IMR-90 (cell line): ENCODE measurements at regions not wholly inside any gene's neighbourhood (a gene's known extent, or its start where the extent isn't known, plus 50 kb on each side); places are given as distances from the start of the nearest gene placed in this dataset.

Source experiments
- ATAC-seq: fragments of 200-7000 bp; cut with Tn5 transposase; 2 replicates; pipeline ENCODE4 v1.9.1; 2020; ENCODE audit warnings: low read depth, mild to moderate bottlenecking, moderate library complexity
- BruUV-seq: library from RNA; stranded (reverse); fragments of 400-500 nt; replicated peaks from 2 replicates; lab custom pipeline; 2021; lab: Mats Ljungman, UMichigan
- CTCF ChIA-PET: fragments of 300-600 bp; formaldehyde crosslinking; extraction: SDS; loops from one replicate; lab custom pipeline; 2021; ENCODE audit warnings: antibody characterized with exemption; lab: Yijun Ruan, JAX
- POLR2A ChIA-PET: fragments of 300-600 bp; sonication (Branson Sonifier 250); formaldehyde crosslinking; loops from one replicate; lab custom pipeline; 2022; ENCODE audit warnings: antibody characterized with exemption; ENCODE audit not compliant: unreplicated experiment; lab: Charles Lee
- DNase-seq: peaks from one replicate; pipeline ENCODE4 v3.0.0; 2013
- H2AFZ ChIP-seq: replicated peaks from 2 replicates; pipeline ENCODE3; 2013; ENCODE audit warnings: low read length, mild to moderate bottlenecking; ENCODE audit not compliant: poor library complexity
- H2AK5ac ChIP-seq: 2 replicates; pipeline ENCODE4 v1.6.1; 2013; ENCODE audit warnings: low read depth, low read length, inconsistent platforms
- H2AK9ac ChIP-seq: replicated peaks from 2 replicates; pipeline ENCODE3; 2013; ENCODE audit warnings: mild to moderate bottlenecking, low read depth, low read length, moderate library complexity; ENCODE audit not compliant: poor library complexity
- H2BK120ac ChIP-seq: 2 replicates; pipeline ENCODE4 v1.6.1; 2013; ENCODE audit warnings: low read depth, low read length, inconsistent platforms
- H2BK15ac ChIP-seq: 3 replicates; pipeline ENCODE4 v1.6.1; 2013; ENCODE audit warnings: low read depth, low read length, inconsistent platforms
- H2BK20ac ChIP-seq: 2 replicates; pipeline ENCODE4 v1.6.1; 2013; ENCODE audit warnings: low read depth, mild to moderate bottlenecking, inconsistent platforms, low read length, moderate library complexity
- H2BK5ac ChIP-seq: 2 replicates; pipeline ENCODE4 v1.6.1; 2013; ENCODE audit warnings: mild to moderate bottlenecking, low read depth, low read length, inconsistent platforms; ENCODE audit not compliant: poor library complexity, severe bottlenecking
- H3K14ac ChIP-seq: replicated peaks from 2 replicates; pipeline ENCODE4 v1.6.1; 2013; ENCODE audit warnings: low read depth, low read length, inconsistent platforms
- H3K18ac ChIP-seq: 2 replicates; pipeline ENCODE4 v1.6.1; 2013; ENCODE audit warnings: low read depth, low read length, control low read depth
- H3K23ac ChIP-seq: 2 replicates; pipeline ENCODE4 v1.6.1; 2013; ENCODE audit warnings: low read depth, low read length, inconsistent platforms
- H3K27ac ChIP-seq: 2 replicates; pipeline ENCODE4 v1.5.1; 2013; ENCODE audit warnings: mild to moderate bottlenecking, control low read depth, low read length; ENCODE audit not compliant: insufficient read depth
- H3K27me3 ChIP-seq: 2 replicates; pipeline ENCODE4 v1.6.1; 2013; ENCODE audit warnings: low read length; ENCODE audit not compliant: control insufficient read depth, insufficient read depth
- H3K36me3 ChIP-seq: 2 replicates; pipeline ENCODE4 v1.6.1; 2013; ENCODE audit warnings: low read length, mixed read lengths; ENCODE audit not compliant: control insufficient read depth, insufficient read depth
- H3K4ac ChIP-seq: 2 replicates; pipeline ENCODE4 v1.6.1; 2013; ENCODE audit warnings: low read depth, low read length, inconsistent platforms
- H3K4me1 ChIP-seq: 2 replicates; pipeline ENCODE4 v1.6.1; 2013; ENCODE audit warnings: low read length, mixed read lengths; ENCODE audit not compliant: control insufficient read depth, insufficient read depth
- H3K4me2 ChIP-seq: 2 replicates; pipeline ENCODE4 v1.6.1; 2013; ENCODE audit warnings: low read depth, mild to moderate bottlenecking, control low read depth, low read length, moderate library complexity
- H3K4me3 ChIP-seq: 2 replicates; pipeline ENCODE4 v1.5.1; 2013; ENCODE audit warnings: low read depth, mild to moderate bottlenecking, control low read depth, low read length, moderate library complexity; ENCODE audit not compliant: insufficient read depth
- H3K56ac ChIP-seq: 2 replicates; pipeline ENCODE4 v1.6.1; 2013; ENCODE audit warnings: low read length, inconsistent platforms; ENCODE audit not compliant: insufficient read depth; ENCODE audit errors: extremely low read depth
- H3K79me1 ChIP-seq, 2 experiments: 2 replicates each; pipeline ENCODE4 v1.6.1; 2013; ENCODE audit warnings: low read length in 2 of 2, inconsistent platforms in 1 of 2, low read depth in 1 of 2
- H3K9ac ChIP-seq: 2 replicates; pipeline ENCODE4 v1.6.1; 2013; ENCODE audit warnings: low read depth, low read length, control low read depth
- H3K9me1 ChIP-seq: 2 replicates; pipeline ENCODE4 v1.6.1; 2013; ENCODE audit warnings: low read length, inconsistent platforms; ENCODE audit not compliant: insufficient read depth
- H3K9me3 ChIP-seq: 2 replicates; pipeline ENCODE4 v1.6.1; 2013; ENCODE audit warnings: low read length; ENCODE audit not compliant: control insufficient read depth, insufficient read depth
- H4K20me1 ChIP-seq: 2 replicates; pipeline ENCODE4 v1.6.1; 2013; ENCODE audit warnings: low read length, inconsistent platforms; ENCODE audit not compliant: insufficient read depth
- H4K5ac ChIP-seq: 2 replicates; pipeline ENCODE4 v1.6.1; 2013; ENCODE audit warnings: mild to moderate bottlenecking, low read depth, low read length, control low read depth
- H4K8ac ChIP-seq, 2 experiments: 2 replicates each; pipeline ENCODE4 v1.6.1; 2013; ENCODE audit warnings: low read depth in 2 of 2, low read length in 2 of 2, control low read depth in 1 of 2, inconsistent platforms in 1 of 2
- H4K91ac ChIP-seq: 2 replicates; pipeline ENCODE4 v1.6.1; 2013; ENCODE audit warnings: low read depth, low read length, inconsistent platforms; ENCODE audit not compliant: insufficient read depth
- BHLHE40 ChIP-seq: fragments of 150-350 bp; IDR thresholded peaks from 2 replicates; pipeline ENCODE4 v1.6.1; 2016; ENCODE audit warnings: mild to moderate bottlenecking, low read depth, low read length
- CEBPB ChIP-seq: IDR thresholded peaks from 2 replicates; pipeline ENCODE4 v1.6.1; 2012; ENCODE audit warnings: low read depth, low read length, improper control_type of control experiment
- CHD1 ChIP-seq: IDR thresholded peaks from 2 replicates; pipeline ENCODE4 v1.6.1; 2012; ENCODE audit warnings: low read depth, low read length, improper control_type of control experiment
- CTCF ChIP-seq: conservative IDR thresholded peaks from 2 replicates; pipeline ENCODE4 v1.5.1; 2012; ENCODE audit warnings: mild to moderate bottlenecking, low read depth, low read length, improper control_type of control experiment
- ELK1 ChIP-seq: fragments of 150-350 bp; IDR thresholded peaks from 2 replicates; pipeline ENCODE4 v1.6.1; 2016; ENCODE audit warnings: low read depth, mild to moderate bottlenecking, low read length, moderate library complexity, borderline replicate concordance
- FOS ChIP-seq: fragments of 150-350 bp; IDR thresholded peaks from 2 replicates; pipeline ENCODE4 v1.6.1; 2016; ENCODE audit warnings: low read depth, low read length
- MAFK ChIP-seq: IDR thresholded peaks from 2 replicates; pipeline ENCODE4 v1.6.1; 2012; ENCODE audit warnings: low read depth, low read length, improper control_type of control experiment
- MAZ ChIP-seq: IDR thresholded peaks from 2 replicates; pipeline ENCODE4 v1.6.1; 2012; ENCODE audit warnings: low read depth, mild to moderate bottlenecking, low read length, improper control_type of control experiment, moderate library complexity, borderline replicate concordance
- MXI1 ChIP-seq: IDR thresholded peaks from 2 replicates; pipeline ENCODE4 v1.6.1; 2012; ENCODE audit warnings: low read depth, mild to moderate bottlenecking, low read length, moderate library complexity, borderline replicate concordance
- NFE2L2 ChIP-seq: fragments of 150-350 bp; IDR thresholded peaks from 2 replicates; pipeline ENCODE4 v1.6.1; 2016; ENCODE audit warnings: low read depth, mild to moderate bottlenecking, low read length
- POLR2A ChIP-seq: IDR thresholded peaks from 2 replicates; pipeline ENCODE4 v1.6.1; 2012; ENCODE audit warnings: mild to moderate bottlenecking, low read depth, low read length
- RAD21 ChIP-seq: IDR thresholded peaks from 2 replicates; pipeline ENCODE4 v1.6.1; 2012; ENCODE audit warnings: low read length, improper control_type of control experiment
- RCOR1 ChIP-seq: IDR thresholded peaks from 2 replicates; pipeline ENCODE4 v1.6.1; 2012; ENCODE audit warnings: mild to moderate bottlenecking, low read length, improper control_type of control experiment; ENCODE audit not compliant: insufficient replicate concordance
- RFX5 ChIP-seq: IDR thresholded peaks from 2 replicates; pipeline ENCODE4 v1.8.0; 2012; ENCODE audit warnings: low read depth, mild to moderate bottlenecking, low read length, moderate library complexity
- SMC3 ChIP-seq: fragments of 150-350 bp; IDR thresholded peaks from 2 replicates; pipeline ENCODE4 v1.6.1; 2016; ENCODE audit warnings: low read depth, mild to moderate bottlenecking, antibody characterized with exemption, low read length, moderate library complexity
- USF2 ChIP-seq: fragments of 150-350 bp; IDR thresholded peaks from 2 replicates; pipeline ENCODE4 v1.6.1; 2017; ENCODE audit warnings: mild to moderate bottlenecking, antibody characterized with exemption, low read length, low read depth
- WGBS, 2 experiments: methylation state at CpG; one replicate each; pipeline versions ENCODE4 v1.1.5 to v1.1.7; 2013; ENCODE audit warnings: missing lambda C conversion rate in 2 of 2; ENCODE audit not compliant: insufficient read length in 1 of 2; ENCODE audit errors: extremely low coverage in 2 of 2; 5-methylcytosine and 5-hydroxymethylcytosine counted together
- dilution Hi-C: fragments of 300-500 bp; cut with HindIII; formaldehyde crosslinking; loops from one replicate; pipeline ENCODE4 v1.14.3; 2018; ENCODE audit warnings: low sequenced_read_pairs; ENCODE audit not compliant: unreplicated experiment
- in situ Hi-C: fragments of 300-500 bp; cut with MboI; formaldehyde crosslinking; loops from 3 replicates; pipeline ENCODE4 v1.14.3; 2019; ENCODE audit warnings: low sequenced_read_pairs, inconsistent platforms, mixed read lengths
- intact Hi-C: fragments of 100-400 bp; cut with micrococcal nuclease; formaldehyde crosslinking; loops from 2 replicates; pipeline ENCODE4 v1.10.0; 2022

- Histone ChIP-seq H3K9me1 (no peaks in the 10 kb centered on the region), H4K20me1 (no peaks in the 10 kb centered on the region), H3K27me3 (0 out of 2 replicates have a peak, but pooled peaks cover 2% of the 10 kb centered on the region), H3K4me2 (no peak overlapping the region), H2AFZ (no peak overlapping the region), H3K27ac (no peak overlapping the region), H3K4me1 (no peaks in the 10 kb centered on the region), H3K4me3 (no peak overlapping the region), H3K4ac (no peak overlapping the region), H2BK5ac (no peak overlapping the region), H2AK9ac (no peak overlapping the region), H3K36me3 (no peaks in the 10 kb centered on the region), H2AK5ac (no peak overlapping the region), H4K91ac (no peak overlapping the region), H3K56ac (no peak overlapping the region), H3K9me3 (no peaks in the 10 kb centered on the region), H2BK120ac (no peak overlapping the region), H4K8ac (no peak overlapping the region), H2BK20ac (no peak overlapping the region), H3K23ac (no peak overlapping the region), H3K79me1 (no peaks in the 10 kb centered on the region), H2BK15ac (no peak overlapping the region), H4K5ac (no peak overlapping the region), H3K14ac (no peak overlapping the region), H3K9ac (no peak overlapping the region), H3K18ac (no peak overlapping the region)
- CTCF ChIA-PET: no interaction called here
- DNase-seq (no peak), ATAC-seq (no peak)
- WGBS, 2 experiments: no CpG with 5 or more reads among the region's 1 CpG
- dilution Hi-C loops (no loop called here), intact Hi-C loops (no loop called here), in situ Hi-C loops (no loop called here)
- no peak for TF ChIP-seq FOS
- TF ChIP-seq RAD21: no peak
- no peak for TF ChIP-seq CHD1
- no peak for TF ChIP-seq CTCF
- TF ChIP-seq NFE2L2: no peak
- TF ChIP-seq RFX5: no peak
- no peak for TF ChIP-seq USF2
- TF ChIP-seq ELK1: no peak
- TF ChIP-seq BHLHE40: no peak
- no peak for TF ChIP-seq POLR2A
- TF ChIP-seq SMC3: no peak
- no peak for TF ChIP-seq MXI1
- TF ChIP-seq RCOR1: no peak
- no peak for TF ChIP-seq CEBPB
- TF ChIP-seq MAZ: no peak
- no peak for TF ChIP-seq MAFK
- BruUV-seq: no TSS peak
- POLR2A ChIA-PET: no interaction called here
Observed at GRCh38 chr3:190741788-190742187, 120.7 kb downstream of the GMNC start.
